SK-N-SH treated with all-trans-retinoic acid at 6 μM for 48 hours (cell line): ENCODE measurements at regions not wholly inside any gene's neighbourhood (a gene's known extent, or its start where the extent isn't known, plus 50 kb on each side); places are given as distances from the start of the nearest gene placed in this dataset.

ENCODE experiments used
- ATAC-seq: fragments of 200-7000 bp; cut with Tn5 transposase; 3 replicates; pipeline ENCODE4 v1.9.1; 2020; ENCODE audit warnings: mild to moderate bottlenecking, moderate library complexity
- ARNTL ChIP-seq: fragments of 450-650 bp; formaldehyde crosslinking; IDR thresholded peaks from 2 replicates; pipeline ENCODE4 v1.5.0; 2020; ENCODE audit warnings: low read depth, mild to moderate bottlenecking, moderate library complexity, borderline replicate concordance
- BACH2 ChIP-seq: fragments of 250-450 bp; sonication (Bioruptor Pico); IDR thresholded peaks from 2 replicates; pipeline ENCODE4 v1.9.0; 2021; ENCODE audit warnings: mild to moderate bottlenecking, borderline replicate concordance
- CREB5 ChIP-seq: fragments of 250-450 bp; sonication (Bioruptor Pico); IDR thresholded peaks from 2 replicates; pipeline ENCODE4 v1.5.1; 2020; ENCODE audit warnings: low read depth, mild to moderate bottlenecking, moderate library complexity
- CSDC2 ChIP-seq: fragments of 250-450 bp; sonication (Bioruptor Pico); IDR thresholded peaks from 2 replicates; pipeline ENCODE4 v1.5.0; 2020; ENCODE audit warnings: mild to moderate bottlenecking, moderate library complexity
- GLIS3 ChIP-seq: fragments of 250-450 bp; sonication (Bioruptor Pico); IDR thresholded peaks from 2 replicates; pipeline ENCODE4 v1.5.0; 2020; ENCODE audit warnings: mild to moderate bottlenecking, moderate library complexity
- ISL1 ChIP-seq: fragments of 250-450 bp; sonication (Bioruptor Pico); IDR thresholded peaks from 2 replicates; pipeline ENCODE4 v2.1.2; 2022; ENCODE audit warnings: mild to moderate bottlenecking, moderate library complexity
- OSR1 ChIP-seq: fragments of 250-450 bp; sonication (Bioruptor Pico); IDR thresholded peaks from 2 replicates; pipeline ENCODE4 v1.8.0; 2022; ENCODE audit warnings: moderate library complexity, mild to moderate bottlenecking, inconsistent platforms
- PPARA ChIP-seq: fragments of 250-450 bp; sonication (Bioruptor Pico); IDR thresholded peaks from 2 replicates; pipeline ENCODE4 v1.5.0; 2020; ENCODE audit warnings: mild to moderate bottlenecking, borderline replicate concordance
- RARB ChIP-seq: fragments of 250-450 bp; sonication (Bioruptor Pico); IDR thresholded peaks from 2 replicates; pipeline ENCODE4 v1.8.0; 2021; ENCODE audit warnings: mild to moderate bottlenecking, moderate library complexity
- SNAI2 ChIP-seq: fragments of 250-450 bp; sonication (Bioruptor Pico); IDR thresholded peaks from 2 replicates; pipeline ENCODE4 v1.5.0; 2020; ENCODE audit warnings: mild to moderate bottlenecking, moderate library complexity
- TCF4 ChIP-seq: fragments of 250-450 bp; sonication (Bioruptor Pico); IDR thresholded peaks from 2 replicates; pipeline ENCODE4 v1.8.0; 2021; ENCODE audit warnings: mild to moderate bottlenecking, moderate library complexity, borderline replicate concordance
- TOX ChIP-seq: fragments of 250-450 bp; sonication (Bioruptor Pico); IDR thresholded peaks from 2 replicates; pipeline ENCODE4 v1.8.0; 2021; ENCODE audit warnings: mild to moderate bottlenecking, moderate library complexity, borderline replicate concordance
- ZC3H10 ChIP-seq: fragments of 250-450 bp; sonication (Bioruptor Pico); IDR thresholded peaks from 2 replicates; pipeline ENCODE4 v1.5.1; 2021; ENCODE audit warnings: mild to moderate bottlenecking, moderate library complexity
- ZFP3 ChIP-seq: fragments of 250-450 bp; sonication (Bioruptor Pico); IDR thresholded peaks from 2 replicates; pipeline ENCODE4 v1.5.0; 2020; ENCODE audit warnings: mild to moderate bottlenecking, moderate library complexity
- ZFP30 ChIP-seq: fragments of 450-650 bp; formaldehyde crosslinking; IDR thresholded peaks from 2 replicates; pipeline ENCODE4 v1.5.0; 2022; ENCODE audit warnings: mild to moderate bottlenecking, moderate library complexity
- ZNF565 ChIP-seq: fragments of 450-650 bp; formaldehyde crosslinking; conservative IDR thresholded peaks from 2 replicates; pipeline ENCODE4 v1.5.0; 2020; ENCODE audit warnings: low read depth, mild to moderate bottlenecking, moderate library complexity
- ZNF8 ChIP-seq: fragments of 450-650 bp; formaldehyde crosslinking; IDR thresholded peaks from 2 replicates; pipeline ENCODE4 v1.5.0; 2020; ENCODE audit warnings: mild to moderate bottlenecking, moderate library complexity
- TF ChIP-seq, protein P1 (sequence below): fragments of 250-450 bp; sonication (Bioruptor Pico); IDR thresholded peaks from 2 replicates; pipeline ENCODE4 v1.5.0; 2020; ENCODE audit warnings: mild to moderate bottlenecking, moderate library complexity
- TF ChIP-seq, protein P2 (sequence below): fragments of 250-450 bp; sonication (Bioruptor Pico); IDR thresholded peaks from 2 replicates; pipeline ENCODE4 v1.8.0; 2020; ENCODE audit warnings: mild to moderate bottlenecking, moderate library complexity, borderline replicate concordance
- TF ChIP-seq, protein P3 (sequence below): fragments of 250-450 bp; sonication (Bioruptor Pico); IDR thresholded peaks from 2 replicates; pipeline ENCODE4 v1.5.1; 2021; ENCODE audit warnings: mild to moderate bottlenecking, moderate library complexity

DNA sequence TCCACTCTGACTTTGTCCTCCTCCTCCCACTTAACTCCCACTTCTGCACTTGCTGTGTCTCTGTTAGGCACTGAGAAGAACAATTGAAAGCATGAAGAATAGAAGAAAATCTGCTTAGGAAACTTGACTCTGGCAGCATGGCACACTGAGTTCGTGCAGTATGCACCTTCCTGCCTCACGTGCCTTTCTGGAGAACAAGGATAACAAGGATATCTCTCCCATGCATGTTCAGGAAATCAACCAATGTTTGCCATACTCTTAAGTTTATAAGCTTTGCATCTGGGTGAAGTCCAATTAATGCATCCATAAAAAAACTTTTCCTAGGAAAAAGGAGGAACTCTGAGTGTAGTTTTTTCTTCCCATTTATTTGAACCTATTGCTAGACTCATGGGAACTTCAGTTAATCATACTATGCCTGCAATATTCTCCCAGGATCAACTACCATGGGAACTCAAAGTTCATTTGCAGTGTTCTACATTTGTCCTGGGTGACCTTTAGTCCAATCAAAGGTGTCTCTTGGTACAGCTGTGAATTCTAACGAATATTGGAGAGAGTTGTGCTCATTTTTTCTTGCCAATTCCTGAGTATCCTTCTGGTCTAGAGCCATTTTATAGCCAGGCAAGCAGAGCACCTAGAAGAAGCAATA, 227.0 kb downstream of the ENC1 start:
- no peak for ATAC-seq
- TF ChIP-seq, protein P1, sequence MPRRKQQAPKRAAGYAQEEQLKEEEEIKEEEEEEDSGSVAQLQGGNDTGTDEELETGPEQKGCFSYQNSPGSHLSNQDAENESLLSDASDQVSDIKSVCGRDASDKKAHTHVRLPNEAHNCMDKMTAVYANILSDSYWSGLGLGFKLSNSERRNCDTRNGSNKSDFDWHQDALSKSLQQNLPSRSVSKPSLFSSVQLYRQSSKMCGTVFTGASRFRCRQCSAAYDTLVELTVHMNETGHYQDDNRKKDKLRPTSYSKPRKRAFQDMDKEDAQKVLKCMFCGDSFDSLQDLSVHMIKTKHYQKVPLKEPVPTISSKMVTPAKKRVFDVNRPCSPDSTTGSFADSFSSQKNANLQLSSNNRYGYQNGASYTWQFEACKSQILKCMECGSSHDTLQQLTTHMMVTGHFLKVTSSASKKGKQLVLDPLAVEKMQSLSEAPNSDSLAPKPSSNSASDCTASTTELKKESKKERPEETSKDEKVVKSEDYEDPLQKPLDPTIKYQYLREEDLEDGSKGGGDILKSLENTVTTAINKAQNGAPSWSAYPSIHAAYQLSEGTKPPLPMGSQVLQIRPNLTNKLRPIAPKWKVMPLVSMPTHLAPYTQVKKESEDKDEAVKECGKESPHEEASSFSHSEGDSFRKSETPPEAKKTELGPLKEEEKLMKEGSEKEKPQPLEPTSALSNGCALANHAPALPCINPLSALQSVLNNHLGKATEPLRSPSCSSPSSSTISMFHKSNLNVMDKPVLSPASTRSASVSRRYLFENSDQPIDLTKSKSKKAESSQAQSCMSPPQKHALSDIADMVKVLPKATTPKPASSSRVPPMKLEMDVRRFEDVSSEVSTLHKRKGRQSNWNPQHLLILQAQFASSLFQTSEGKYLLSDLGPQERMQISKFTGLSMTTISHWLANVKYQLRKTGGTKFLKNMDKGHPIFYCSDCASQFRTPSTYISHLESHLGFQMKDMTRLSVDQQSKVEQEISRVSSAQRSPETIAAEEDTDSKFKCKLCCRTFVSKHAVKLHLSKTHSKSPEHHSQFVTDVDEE (CRISPR knock-in tag), result no peak
- TF ChIP-seq, protein P2, sequence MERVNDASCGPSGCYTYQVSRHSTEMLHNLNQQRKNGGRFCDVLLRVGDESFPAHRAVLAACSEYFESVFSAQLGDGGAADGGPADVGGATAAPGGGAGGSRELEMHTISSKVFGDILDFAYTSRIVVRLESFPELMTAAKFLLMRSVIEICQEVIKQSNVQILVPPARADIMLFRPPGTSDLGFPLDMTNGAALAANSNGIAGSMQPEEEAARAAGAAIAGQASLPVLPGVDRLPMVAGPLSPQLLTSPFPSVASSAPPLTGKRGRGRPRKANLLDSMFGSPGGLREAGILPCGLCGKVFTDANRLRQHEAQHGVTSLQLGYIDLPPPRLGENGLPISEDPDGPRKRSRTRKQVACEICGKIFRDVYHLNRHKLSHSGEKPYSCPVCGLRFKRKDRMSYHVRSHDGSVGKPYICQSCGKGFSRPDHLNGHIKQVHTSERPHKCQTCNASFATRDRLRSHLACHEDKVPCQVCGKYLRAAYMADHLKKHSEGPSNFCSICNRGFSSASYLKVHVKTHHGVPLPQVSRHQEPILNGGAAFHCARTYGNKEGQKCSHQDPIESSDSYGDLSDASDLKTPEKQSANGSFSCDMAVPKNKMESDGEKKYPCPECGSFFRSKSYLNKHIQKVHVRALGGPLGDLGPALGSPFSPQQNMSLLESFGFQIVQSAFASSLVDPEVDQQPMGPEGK, result no peak
- TF ChIP-seq TOX (CRISPR knock-in tag), result no peak
- TF ChIP-seq ZC3H10 (CRISPR knock-in tag), result no peak
- TF ChIP-seq PPARA, result no peak
- no peak for TF ChIP-seq GLIS3 (CRISPR knock-in tag)
- no peak for TF ChIP-seq OSR1 (CRISPR knock-in tag)
- TF ChIP-seq ZNF565 (CRISPR knock-in tag), result no peak
- no peak for TF ChIP-seq SNAI2 (CRISPR knock-in tag)
- no peak for TF ChIP-seq ZFP3 (CRISPR knock-in tag)
- no peak for TF ChIP-seq ZFP30
- TF ChIP-seq ISL1 (CRISPR knock-in tag), result no peak
- no peak for TF ChIP-seq CREB5
- TF ChIP-seq CSDC2 (CRISPR knock-in tag), result no peak
- TF ChIP-seq, protein P3, sequence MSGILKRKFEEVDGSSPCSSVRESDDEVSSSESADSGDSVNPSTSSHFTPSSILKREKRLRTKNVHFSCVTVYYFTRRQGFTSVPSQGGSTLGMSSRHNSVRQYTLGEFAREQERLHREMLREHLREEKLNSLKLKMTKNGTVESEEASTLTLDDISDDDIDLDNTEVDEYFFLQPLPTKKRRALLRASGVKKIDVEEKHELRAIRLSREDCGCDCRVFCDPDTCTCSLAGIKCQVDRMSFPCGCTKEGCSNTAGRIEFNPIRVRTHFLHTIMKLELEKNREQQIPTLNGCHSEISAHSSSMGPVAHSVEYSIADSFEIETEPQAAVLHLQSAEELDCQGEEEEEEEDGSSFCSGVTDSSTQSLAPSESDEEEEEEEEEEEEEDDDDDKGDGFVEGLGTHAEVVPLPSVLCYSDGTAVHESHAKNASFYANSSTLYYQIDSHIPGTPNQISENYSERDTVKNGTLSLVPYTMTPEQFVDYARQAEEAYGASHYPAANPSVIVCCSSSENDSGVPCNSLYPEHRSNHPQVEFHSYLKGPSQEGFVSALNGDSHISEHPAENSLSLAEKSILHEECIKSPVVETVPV (CRISPR knock-in tag), result no peak
- TF ChIP-seq RARB (CRISPR knock-in tag), result no peak
- no peak for TF ChIP-seq ARNTL
- no peak for TF ChIP-seq BACH2
- no peak for TF ChIP-seq TCF4
- TF ChIP-seq, all 23 proteins: peak for 0

- TF ChIP-seq TOX (CRISPR knock-in tag) (no peak), BACH2 (no peak), GLIS3 (CRISPR knock-in tag) (no peak), ZFP30 (no peak), ZC3H10 (CRISPR knock-in tag) (no peak), ARNTL (no peak)
- no peak for ATAC-seq
Observed at GRCh38 chr5:74412066-74412465, 228.5 kb downstream of the ENC1 start.

DNA sequence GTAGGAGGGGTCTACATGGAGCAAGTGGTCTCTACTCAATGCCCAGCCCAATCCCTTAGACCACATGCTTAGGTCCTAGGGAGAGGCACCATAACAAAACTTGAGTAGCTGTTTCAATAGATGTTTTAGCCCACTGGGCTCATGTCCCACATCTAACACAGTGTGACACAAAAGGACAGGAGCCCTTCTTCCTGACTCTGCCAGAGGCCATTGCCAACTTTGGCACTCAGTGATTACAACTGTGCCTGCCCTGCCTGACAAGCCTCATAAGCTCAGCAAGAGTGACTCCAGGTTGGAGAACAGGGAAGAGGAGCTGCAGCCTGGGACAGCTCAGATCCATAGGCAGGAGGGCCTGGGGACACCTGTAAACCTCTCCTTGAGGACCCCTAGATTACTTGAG, 230.8 kb downstream of the ENC1 start:
- TF ChIP-seq ISL1 (CRISPR knock-in tag), result no peak
- no peak for TF ChIP-seq ARNTL
- no peak for TF ChIP-seq OSR1 (CRISPR knock-in tag)
- TF ChIP-seq ZNF8, result no peak
- TF ChIP-seq, protein P1 (CRISPR knock-in tag), result no peak
- TF ChIP-seq CREB5, result no peak
- no peak for TF ChIP-seq TCF4
- TF ChIP-seq BACH2, result no peak
- TF ChIP-seq ZNF565 (CRISPR knock-in tag), result no peak
- TF ChIP-seq, protein P3 (CRISPR knock-in tag), result no peak
- TF ChIP-seq CSDC2 (CRISPR knock-in tag), result no peak
- ATAC-seq, result no peak
